ENCODE measurements at regions not wholly inside any gene's neighbourhood (a gene's known extent, or its start where the extent isn't known, plus 50 kb on each side); places are given as distances from the start of the nearest gene placed in this dataset.
A peak's percentile ranks its signal among the peaks of the same experiment; 100 is the strongest.

GRCh38 chr18:26655525-26656430 is 107.4 kb upstream of the KCTD1 start:
- Histone ChIP-seq H3K36me3 (ENCODE audit: control insufficient read depth, insufficient read depth, low read length) (no peaks in the 10 kb centered on the region), H3K4me1 (ENCODE audit: control insufficient read depth, insufficient read depth, low read length) (peaks cover 8% of the 10 kb centered on the region), H3K4me3 (ENCODE audit: low read depth, low read length) (peak overlapping the region; percentile 66), H3K9ac (ENCODE audit: low read depth, low read length) (no peak overlapping the region), H3K27me3 (ENCODE audit: control insufficient read depth, insufficient read depth, low read length) (peaks cover 69% of the 10 kb centered on the region), H3K9me3 (ENCODE audit: control insufficient read depth, insufficient read depth, low read length) (no peaks in the 10 kb centered on the region)

GRCh38 chr18:26654616-26655524 is 106.5 kb upstream of the KCTD1 start:
- H3K9me3 ChIP-seq (ENCODE audit: control insufficient read depth, insufficient read depth, low read length) = no peaks in the 10 kb centered on the region
- peaks cover 13% of the 10 kb centered on the region for H3K4me1 ChIP-seq (ENCODE audit: control insufficient read depth, insufficient read depth, low read length)
- H3K9ac ChIP-seq (ENCODE audit: low read depth, low read length) = no peak overlapping the region
- peak overlapping the region; percentile 66 for H3K4me3 ChIP-seq (ENCODE audit: low read depth, low read length)
- H3K36me3 ChIP-seq (ENCODE audit: control insufficient read depth, insufficient read depth, low read length) = no peaks in the 10 kb centered on the region
- peaks cover 76% of the 10 kb centered on the region for H3K27me3 ChIP-seq (ENCODE audit: control insufficient read depth, insufficient read depth, low read length)

- Histone ChIP-seq H3K9ac (ENCODE audit: low read depth, low read length) (no peak overlapping the region), H3K27me3 (ENCODE audit: control insufficient read depth, insufficient read depth, low read length) (peaks cover 73% of the 10 kb centered on the region), H3K36me3 (ENCODE audit: control insufficient read depth, insufficient read depth, low read length) (no peaks in the 10 kb centered on the region), H3K4me3 (ENCODE audit: low read depth, low read length) (no peak overlapping the region), H3K9me3 (ENCODE audit: control insufficient read depth, insufficient read depth, low read length) (no peaks in the 10 kb centered on the region), H3K4me1 (ENCODE audit: control insufficient read depth, insufficient read depth, low read length) (peaks cover 14% of the 10 kb centered on the region)
These were observed 105.7 kb upstream of the KCTD1 start for GRCh38 chr18:26653943-26654615.

- Histone ChIP-seq H3K9ac (ENCODE audit: low read depth, low read length) (no peak overlapping the region), H3K9me3 (ENCODE audit: control insufficient read depth, insufficient read depth, low read length) (no peaks in the 10 kb centered on the region), H3K4me1 (ENCODE audit: control insufficient read depth, insufficient read depth, low read length) (peaks cover 7% of the 10 kb centered on the region), H3K27me3 (ENCODE audit: control insufficient read depth, insufficient read depth, low read length) (peaks cover 57% of the 10 kb centered on the region), H3K4me3 (ENCODE audit: low read depth, low read length) (no peak overlapping the region), H3K36me3 (ENCODE audit: control insufficient read depth, insufficient read depth, low read length) (no peaks in the 10 kb centered on the region)
These were observed 104.1 kb upstream of the KCTD1 start for GRCh38 chr18:26652501-26652900.

- Histone ChIP-seq H3K9me3 (ENCODE audit: control insufficient read depth, insufficient read depth, low read length) (no peaks in the 10 kb centered on the region), H3K36me3 (ENCODE audit: control insufficient read depth, insufficient read depth, low read length) (no peaks in the 10 kb centered on the region), H3K4me1 (ENCODE audit: control insufficient read depth, insufficient read depth, low read length) (peaks cover 7% of the 10 kb centered on the region), H3K4me3 (ENCODE audit: low read depth, low read length) (no peak overlapping the region), H3K27me3 (ENCODE audit: control insufficient read depth, insufficient read depth, low read length) (peaks cover 56% of the 10 kb centered on the region), H3K9ac (ENCODE audit: low read depth, low read length) (no peak overlapping the region)
These were observed 102.2 kb upstream of the KCTD1 start for GRCh38 chr18:26650310-26651268.

- Histone ChIP-seq H3K9me3 (ENCODE audit: control insufficient read depth, insufficient read depth, low read length) (no peaks in the 10 kb centered on the region), H3K9ac (ENCODE audit: low read depth, low read length) (no peak overlapping the region), H3K4me3 (ENCODE audit: low read depth, low read length) (no peak overlapping the region), H3K27me3 (ENCODE audit: control insufficient read depth, insufficient read depth, low read length) (peaks cover 41% of the 10 kb centered on the region), H3K4me1 (ENCODE audit: control insufficient read depth, insufficient read depth, low read length) (peaks cover 7% of the 10 kb centered on the region), H3K36me3 (ENCODE audit: control insufficient read depth, insufficient read depth, low read length) (no peaks in the 10 kb centered on the region)
These were observed 100.8 kb upstream of the KCTD1 start for GRCh38 chr18:26649193-26649543.

GRCh38 chr18:26648509-26649192 is 100.3 kb upstream of the KCTD1 start:
- H3K4me1 ChIP-seq (ENCODE audit: control insufficient read depth, insufficient read depth, low read length) = peaks cover 7% of the 10 kb centered on the region
- no peaks in the 10 kb centered on the region for H3K9me3 ChIP-seq (ENCODE audit: control insufficient read depth, insufficient read depth, low read length)
- no peak overlapping the region for H3K4me3 ChIP-seq (ENCODE audit: low read depth, low read length)
- H3K9ac ChIP-seq (ENCODE audit: low read depth, low read length) = no peak overlapping the region
- peaks cover 36% of the 10 kb centered on the region for H3K27me3 ChIP-seq (ENCODE audit: control insufficient read depth, insufficient read depth, low read length)
- H3K36me3 ChIP-seq (ENCODE audit: control insufficient read depth, insufficient read depth, low read length) = no peaks in the 10 kb centered on the region

GRCh38 chr18:26646901-26647300 is 98.5 kb upstream of the KCTD1 start:
- Histone ChIP-seq H3K36me3 (ENCODE audit: control insufficient read depth, insufficient read depth, low read length) (no peaks in the 10 kb centered on the region), H3K9ac (ENCODE audit: low read depth, low read length) (no peak overlapping the region), H3K9me3 (ENCODE audit: control insufficient read depth, insufficient read depth, low read length) (no peaks in the 10 kb centered on the region), H3K4me3 (ENCODE audit: low read depth, low read length) (no peak overlapping the region), H3K27me3 (ENCODE audit: control insufficient read depth, insufficient read depth, low read length) (peaks cover 19% of the 10 kb centered on the region), H3K4me1 (ENCODE audit: control insufficient read depth, insufficient read depth, low read length) (peaks cover 7% of the 10 kb centered on the region)

- H3K27me3 ChIP-seq (ENCODE audit: control insufficient read depth, insufficient read depth, low read length) = no peaks in the 10 kb centered on the region
- no peaks in the 10 kb centered on the region for H3K36me3 ChIP-seq (ENCODE audit: control insufficient read depth, insufficient read depth, low read length)
- no peak overlapping the region for H3K4me3 ChIP-seq (ENCODE audit: low read depth, low read length)
- H3K4me1 ChIP-seq (ENCODE audit: control insufficient read depth, insufficient read depth, low read length) = no peaks in the 10 kb centered on the region
- H3K9ac ChIP-seq (ENCODE audit: low read depth, low read length) = no peak overlapping the region
- no peaks in the 10 kb centered on the region for H3K9me3 ChIP-seq (ENCODE audit: control insufficient read depth, insufficient read depth, low read length)
These were observed 94.3 kb upstream of the KCTD1 start for GRCh38 chr18:26642440-26643348.

GRCh38 chr18:26640541-26640940 is 92.2 kb upstream of the KCTD1 start:
- no peaks in the 10 kb centered on the region for H3K36me3 ChIP-seq (ENCODE audit: control insufficient read depth, insufficient read depth, low read length)
- no peaks in the 10 kb centered on the region for H3K27me3 ChIP-seq (ENCODE audit: control insufficient read depth, insufficient read depth, low read length)
- no peaks in the 10 kb centered on the region for H3K4me1 ChIP-seq (ENCODE audit: control insufficient read depth, insufficient read depth, low read length)

More at GRCh38 chr18:26640541-26640940, 92.2 kb upstream of the KCTD1 start:
- H3K9me3 ChIP-seq (ENCODE audit: control insufficient read depth, insufficient read depth, low read length) = no peaks in the 10 kb centered on the region
- H3K4me3 ChIP-seq (ENCODE audit: low read depth, low read length) = no peak overlapping the region
- H3K9ac ChIP-seq (ENCODE audit: low read depth, low read length) = no peak overlapping the region
